ENCODE measurements at regions not wholly inside any gene's neighbourhood (a gene's known extent, or its start where the extent isn't known, plus 50 kb on each side); places are given as distances from the start of the nearest gene placed in this dataset.

GRCh38 chr3:76051145-76051544, 265.8 kb upstream of the ZNF717 start:
- TF ChIP-seq CTCF (IDR thresholded peaks at IDR 0.05) (no peak), ZFX (IDR thresholded peaks at IDR 0.05; ENCODE audit: borderline replicate concordance) (no peak)
